GM21381 (cell line): ENCODE measurements at regions not wholly inside any gene's neighbourhood (a gene's known extent, or its start where the extent isn't known, plus 50 kb on each side); places are given as distances from the start of the nearest gene placed in this dataset.
A peak's percentile ranks its signal among the peaks of the same experiment; 100 is the strongest.
"Not testable (repeated sequence)": the region's sequence is repeated elsewhere in the genome, so short reads cannot be mapped to it uniquely, and the experiment has no call there.

Experiments
- ATAC-seq: cut with Tn5 transposase; IDR thresholded peaks from one replicate; pipeline ENCODE4 v1.9.1; 2021; ENCODE audit warnings: mild to moderate bottlenecking, moderate library complexity; ENCODE audit not compliant: unreplicated experiment

DNA sequence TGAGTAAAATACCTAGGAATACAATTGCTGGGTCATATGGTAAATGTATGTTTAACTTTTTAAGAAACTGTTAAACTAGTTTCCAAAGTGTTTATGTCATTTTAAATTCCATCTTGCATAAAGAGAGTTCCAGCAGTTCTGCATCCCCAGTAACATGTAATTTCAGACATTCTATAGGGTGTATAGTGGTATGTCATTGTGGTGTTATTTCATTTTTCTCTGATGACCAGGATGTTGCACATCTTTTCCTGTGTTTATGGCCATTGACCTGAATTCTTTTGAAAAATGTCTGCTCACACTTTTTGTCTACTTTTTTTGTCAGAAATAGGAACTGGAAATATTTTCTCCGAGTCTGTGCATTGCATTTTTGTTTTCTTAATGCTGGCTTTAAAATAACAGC is 128.9 kb downstream of the TMEM200A start:
- no peak for ATAC-seq

DNA sequence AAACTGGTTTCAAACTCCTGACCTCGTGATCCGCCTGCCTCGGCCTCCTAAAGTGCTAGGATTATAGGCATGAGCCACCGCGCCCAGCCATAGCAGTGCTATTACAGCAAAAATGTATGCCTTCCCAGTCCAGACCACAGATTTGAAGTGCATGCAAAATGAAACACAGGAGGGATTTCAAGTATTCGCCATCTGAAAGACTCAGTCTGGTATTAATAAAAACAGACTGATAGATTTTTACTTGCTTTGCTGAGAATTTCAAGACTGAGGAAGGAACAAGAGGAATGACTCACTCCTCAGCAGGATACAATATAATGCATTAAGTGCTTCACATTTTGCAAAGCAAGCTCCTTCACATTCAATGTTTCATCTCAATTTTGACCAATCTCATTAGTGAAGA is 134.9 kb downstream of the TMEM200A start:
- ATAC-seq = no peak

DNA sequence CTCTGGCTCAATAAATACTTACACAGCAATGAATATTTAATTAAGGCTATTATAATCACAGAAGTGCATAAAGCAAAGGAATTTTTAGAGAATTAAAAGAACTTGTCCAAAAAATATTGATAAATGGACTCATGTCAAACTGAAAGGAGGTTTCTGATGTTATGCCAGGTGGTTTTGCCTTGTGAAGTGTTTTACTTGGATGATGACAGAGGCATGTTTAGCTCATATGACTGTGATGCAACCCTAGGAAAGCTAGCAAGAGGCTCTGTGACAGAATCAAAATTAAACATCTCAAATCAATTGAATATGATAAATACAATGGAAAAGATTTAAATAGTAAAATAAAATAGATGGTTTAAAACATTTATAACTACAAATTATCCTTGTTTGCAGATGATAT is 137.3 kb downstream of the TMEM200A start:
- ATAC-seq = no peak

- no peak for ATAC-seq
Measured at GRCh38 chr6:130505808-130506598, 140.2 kb downstream of the TMEM200A start.

GRCh38 chr6:130507005-130507665 is 141.3 kb downstream of the TMEM200A start:
- ATAC-seq = not testable (repeated sequence)

- ATAC-seq = no peak
Measured at GRCh38 chr6:130507666-130508028, 141.8 kb downstream of the TMEM200A start.

GRCh38 chr6:130513770-130514169 is 148.0 kb downstream of the TMEM200A start:
- peak; percentile 68 for ATAC-seq

GRCh38 chr6:130514712-130515111 is 148.9 kb downstream of the TMEM200A start:
- no peak for ATAC-seq

DNA sequence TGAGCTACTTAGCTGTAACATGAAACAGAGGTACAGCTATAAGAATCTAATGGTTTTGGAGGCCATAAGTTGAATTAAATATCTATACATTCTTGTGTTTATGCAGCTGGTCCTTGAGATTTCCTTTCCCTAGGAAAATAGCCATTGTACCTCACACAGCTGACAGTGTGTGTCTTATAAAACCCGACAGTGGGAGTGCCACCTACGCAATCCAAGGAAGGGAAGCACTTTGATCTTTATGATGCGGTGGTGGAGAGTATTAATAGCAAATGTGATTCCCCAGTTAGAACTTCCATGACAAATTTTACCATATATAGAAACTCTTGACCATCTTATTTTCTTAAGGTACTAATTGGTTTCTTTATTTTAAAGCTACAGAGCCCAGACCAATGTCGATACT is 149.5 kb downstream of the TMEM200A start:
- no peak for ATAC-seq

GRCh38 chr6:130516604-130517003 is 150.8 kb downstream of the TMEM200A start:
- ATAC-seq = no peak

DNA sequence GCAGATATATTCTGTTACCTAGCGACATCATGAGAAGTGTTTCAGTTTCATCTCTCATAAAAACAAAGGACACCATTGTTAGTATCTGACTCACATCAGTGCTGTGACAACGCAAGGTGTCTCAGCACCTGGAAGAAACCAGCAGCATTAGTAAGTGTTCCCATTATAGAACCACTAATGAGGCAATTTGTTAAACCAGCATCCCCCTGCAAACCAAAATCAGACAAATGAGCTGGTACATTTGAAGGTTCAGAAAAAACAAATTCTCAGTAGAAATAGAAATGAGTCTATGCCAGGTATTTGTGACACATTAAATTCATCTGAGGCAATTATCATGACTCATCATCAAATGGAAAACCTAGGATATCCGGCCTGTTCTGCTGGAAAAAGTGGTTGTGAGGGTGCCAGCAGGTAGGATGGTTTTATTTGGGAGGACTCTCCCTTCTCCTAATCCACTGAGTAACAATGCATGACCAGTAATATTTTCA is 151.7 kb downstream of the TMEM200A start:
- ATAC-seq = peak; percentile 72

DNA sequence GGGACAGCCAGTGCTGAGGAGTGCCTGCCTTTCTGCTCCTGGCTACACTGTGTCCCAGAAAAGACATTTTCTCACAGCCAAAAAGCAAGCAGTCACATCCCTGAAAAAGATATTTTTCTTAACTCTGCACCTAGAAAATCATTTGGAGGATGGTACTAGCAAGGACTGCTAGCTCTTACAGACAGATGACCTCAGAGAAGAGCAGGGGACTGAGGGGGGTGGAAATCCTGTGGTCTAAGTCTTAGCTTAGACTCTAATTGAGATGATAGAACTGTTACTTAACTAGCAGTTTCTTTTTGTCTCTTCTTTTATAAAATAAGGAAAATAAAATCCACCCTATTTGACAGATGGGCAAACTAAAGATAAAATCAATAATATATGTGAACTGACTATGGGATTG is 152.8 kb downstream of the TMEM200A start:
- ATAC-seq = no peak

- no peak for ATAC-seq
Measured at GRCh38 chr6:130520221-130520620, 154.4 kb downstream of the TMEM200A start.

DNA sequence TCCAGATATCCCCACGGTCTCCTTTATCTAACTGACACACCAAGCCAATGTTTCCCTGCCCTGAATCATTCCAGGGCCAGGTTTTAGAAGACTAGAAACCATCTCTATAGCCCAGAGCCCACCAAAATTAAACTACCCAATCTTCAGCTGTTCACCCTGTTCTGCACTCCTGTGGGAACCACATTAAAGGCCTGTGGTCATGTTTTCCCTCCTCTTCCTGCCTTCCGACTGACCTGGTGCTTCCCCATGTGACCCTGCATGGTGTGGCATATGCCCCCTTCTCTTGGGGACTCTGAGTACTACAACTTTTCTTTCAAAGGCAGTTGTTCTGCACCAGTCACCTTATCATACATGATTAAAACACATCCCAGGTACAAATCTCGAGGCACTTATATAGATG is 155.0 kb downstream of the TMEM200A start:
- ATAC-seq = no peak

DNA sequence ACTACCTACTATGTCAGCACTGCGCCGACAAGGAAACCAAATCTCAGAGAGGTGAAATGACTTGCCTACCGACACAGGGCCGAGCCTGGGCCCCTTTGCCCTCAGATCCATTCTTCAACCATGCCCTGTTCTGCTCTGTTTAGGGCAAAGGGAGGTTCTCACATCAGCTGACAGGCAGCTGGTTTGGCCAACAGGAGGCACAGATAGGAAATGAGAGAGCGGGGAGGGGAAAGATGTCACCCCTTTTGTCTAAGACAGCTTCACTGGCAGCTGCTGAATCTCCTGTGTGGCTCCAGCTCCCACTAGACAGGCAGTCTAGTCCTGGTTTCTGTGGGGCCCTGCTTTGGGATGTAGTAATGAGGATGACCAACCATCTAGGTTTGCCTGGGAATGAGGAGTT is 158.7 kb downstream of the TMEM200A start:
- ATAC-seq = no peak

DNA sequence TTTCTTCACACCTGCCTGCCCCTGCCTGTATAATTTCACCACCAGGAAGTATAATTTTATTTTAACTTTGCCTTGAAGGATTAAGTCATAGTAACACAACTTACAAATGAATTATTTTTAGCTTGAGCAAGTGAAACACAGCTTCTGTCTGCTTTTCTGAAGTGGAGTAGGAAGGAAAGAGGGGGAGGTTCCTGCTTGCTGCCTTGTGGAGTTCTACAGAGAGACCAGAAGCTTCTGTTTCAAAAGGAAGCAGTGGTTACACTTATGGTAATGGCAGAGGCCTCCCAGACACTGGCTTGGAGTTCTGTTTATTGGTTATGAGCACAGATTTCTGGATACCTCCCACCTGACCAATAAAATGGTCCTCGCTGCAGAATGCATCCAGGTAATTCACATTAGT is 159.6 kb downstream of the TMEM200A start:
- peak; percentile 55 for ATAC-seq

- ATAC-seq = no peak
Measured at GRCh38 chr6:130526466-130526865, 160.6 kb downstream of the TMEM200A start.

- ATAC-seq = no peak
Measured at GRCh38 chr6:130527173-130527572, 161.4 kb downstream of the TMEM200A start.

GRCh38 chr6:130529569-130530149 is 163.8 kb downstream of the TMEM200A start:
- ATAC-seq = no peak

GRCh38 chr6:130534627-130535026 is 168.8 kb downstream of the TMEM200A start:
- ATAC-seq = no peak

DNA sequence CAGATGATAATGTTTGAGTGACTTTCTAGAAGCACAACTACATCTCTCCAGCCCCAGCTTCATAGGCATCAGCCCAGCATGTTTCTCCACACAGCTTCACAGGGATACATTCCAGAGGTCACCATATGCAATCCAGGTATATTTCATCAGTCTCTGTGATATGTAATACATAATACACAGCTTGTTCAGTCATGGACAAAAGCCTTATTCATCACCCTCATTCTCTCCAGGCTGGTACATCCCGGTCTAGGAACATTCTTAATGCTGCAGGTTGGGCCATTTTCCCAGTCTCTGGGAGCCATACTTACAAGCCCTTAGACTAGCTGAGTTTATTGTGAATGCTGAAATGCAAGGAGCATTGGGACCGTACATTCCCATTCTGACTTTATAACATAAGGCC is 169.4 kb downstream of the TMEM200A start:
- no peak for ATAC-seq

DNA sequence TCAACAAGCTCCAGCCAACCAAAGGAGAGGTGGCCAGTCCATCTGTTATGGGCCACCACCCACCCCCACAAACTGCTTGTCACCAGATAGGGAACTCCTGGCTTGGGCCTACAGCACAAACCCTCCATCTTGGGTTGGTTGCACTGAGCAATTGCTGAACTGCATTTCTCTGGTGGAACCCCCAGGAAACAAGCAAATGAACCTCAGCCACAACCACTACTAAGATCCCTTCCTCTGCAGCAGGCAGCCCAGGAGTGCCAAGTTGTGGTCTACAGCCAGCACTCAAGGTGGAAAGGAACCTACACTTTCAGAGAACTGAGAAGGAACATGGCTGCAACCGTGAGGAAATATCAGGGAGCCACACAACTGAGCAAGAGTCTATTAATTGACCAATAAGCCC is 171.6 kb downstream of the TMEM200A start:
- no peak for ATAC-seq
